Fibroblast of lung (primary cell): ENCODE measurements at regions not wholly inside any gene's neighbourhood (a gene's known extent, or its start where the extent isn't known, plus 50 kb on each side); places are given as distances from the start of the nearest gene placed in this dataset.
"Not testable (repeated sequence)": the region's sequence is repeated elsewhere in the genome, so short reads cannot be mapped to it uniquely, and the experiment has no call there.

Experiments used
- CTCF ChIP-seq, 2 donors: IDR thresholded peaks in 1 of 2; conservative IDR thresholded peaks in 1 of 2; 1 replicate in 1 of 2; 2 replicates in 1 of 2; pipeline ENCODE4 v1.5.1; 2011 to 2012; ENCODE audit warnings: low read length in 2 of 2, control low read depth in 1 of 2, inconsistent platforms in 1 of 2, low read depth in 1 of 2, mild to moderate bottlenecking in 1 of 2
- EZH2 ChIP-seq: IDR thresholded peaks from 2 replicates; pipeline ENCODE4 v1.5.1; 2012; ENCODE audit warnings: low read length, control low read depth, mild to moderate bottlenecking; ENCODE audit errors: missing control alignments

- TF ChIP-seq CTCF (conservative IDR thresholded peaks at IDR 0.05 in 1 of 2, IDR thresholded peaks at IDR 0.05 in 1 of 2; ENCODE audit: low read depth in 1 of 2, low read length in 2 of 2) = peak; percentile 37 to 54
- not testable (repeated sequence) for TF ChIP-seq EZH2
Measured at GRCh38 chr13:21296991-21297390, 120.5 kb downstream of the MRPL57 start.
